ENCODE measurements at regions not wholly inside any gene's neighbourhood (a gene's known extent, or its start where the extent isn't known, plus 50 kb on each side); places are given as distances from the start of the nearest gene placed in this dataset.
A peak's percentile ranks its signal among the peaks of the same experiment; 100 is the strongest.
"Not testable (repeated sequence)": the region's sequence is repeated elsewhere in the genome, so short reads cannot be mapped to it uniquely, and the experiment has no call there.

- H3K4me1 ChIP-seq: peaks cover 51% of the 10 kb centered on the region
- H3K27me3 ChIP-seq (ENCODE audit: low read depth): no peaks in the 10 kb centered on the region
- H3K36me3 ChIP-seq: no peaks in the 10 kb centered on the region
- H3K4me3 ChIP-seq: no peak overlapping the region
- no peaks in the 10 kb centered on the region for H3K9me3 ChIP-seq (replicated peaks)
- peak; percentile 64 for TF ChIP-seq CTCF (IDR thresholded peaks at IDR 0.05; ENCODE audit: borderline replicate concordance)
- DNase-seq: no peak
- H3K27ac ChIP-seq (replicated peaks): no peak overlapping the region
- intact Hi-C loops (cut with micrococcal nuclease): no loop called here
These were observed 64.7 kb upstream of the KLF7 start for GRCh38 chr2:207230261-207231105.

GRCh38 chr2:207231106-207231865 lies 65.5 kb upstream of the KLF7 start:
- DNase-seq: no peak
- TF ChIP-seq CTCF (IDR thresholded peaks at IDR 0.05; ENCODE audit: borderline replicate concordance): no peak
- Histone ChIP-seq H3K27me3 (ENCODE audit: low read depth) (no peaks in the 10 kb centered on the region), H3K36me3 (no peaks in the 10 kb centered on the region), H3K9me3 (replicated peaks) (no peaks in the 10 kb centered on the region), H3K4me1 (peaks cover 51% of the 10 kb centered on the region), H3K27ac (replicated peaks) (no peak overlapping the region), H3K4me3 (no peak overlapping the region)
- intact Hi-C loops (cut with micrococcal nuclease): no loop called here

- TF ChIP-seq CTCF (IDR thresholded peaks at IDR 0.05; ENCODE audit: borderline replicate concordance): no peak
- Histone ChIP-seq H3K4me1 (peaks cover 51% of the 10 kb centered on the region), H3K27me3 (ENCODE audit: low read depth) (no peaks in the 10 kb centered on the region), H3K27ac (replicated peaks) (no peak overlapping the region), H3K36me3 (no peaks in the 10 kb centered on the region), H3K9me3 (replicated peaks) (no peaks in the 10 kb centered on the region), H3K4me3 (no peak overlapping the region)
- no peak for DNase-seq
- intact Hi-C loops (cut with micrococcal nuclease): no loop called here
These were observed 66.2 kb upstream of the KLF7 start for GRCh38 chr2:207231967-207232366.

GRCh38 chr2:207233141-207233540 lies 67.4 kb upstream of the KLF7 start:
- H3K9me3 ChIP-seq (replicated peaks); H3K36me3 ChIP-seq; intact Hi-C loops (cut with micrococcal nuclease); DNase-seq; H3K4me3 ChIP-seq; H3K27ac ChIP-seq (replicated peaks); H3K27me3 ChIP-seq (ENCODE audit: low read depth): not testable (repeated sequence)
- peaks cover 41% of the 10 kb centered on the region for H3K4me1 ChIP-seq

- Histone ChIP-seq H3K27me3 (ENCODE audit: low read depth) (no peaks in the 10 kb centered on the region), H3K27ac (replicated peaks) (no peak overlapping the region), H3K4me1 (peaks cover 35% of the 10 kb centered on the region), H3K36me3 (no peaks in the 10 kb centered on the region), H3K4me3 (no peak overlapping the region), H3K9me3 (replicated peaks) (no peaks in the 10 kb centered on the region)
- intact Hi-C loops (cut with micrococcal nuclease): no loop called here
- TF ChIP-seq CTCF (IDR thresholded peaks at IDR 0.05; ENCODE audit: borderline replicate concordance): no peak
- no peak for DNase-seq
These were observed 68.0 kb upstream of the KLF7 start for GRCh38 chr2:207233731-207234130.

GRCh38 chr2:207235621-207236020 lies 69.9 kb upstream of the KLF7 start:
- no peaks in the 10 kb centered on the region for H3K36me3 ChIP-seq
- no peak overlapping the region for H3K4me3 ChIP-seq
- no peak for TF ChIP-seq CTCF (IDR thresholded peaks at IDR 0.05; ENCODE audit: borderline replicate concordance)
- no peaks in the 10 kb centered on the region for H3K27me3 ChIP-seq (ENCODE audit: low read depth)
- H3K4me1 ChIP-seq: peaks cover 41% of the 10 kb centered on the region
- intact Hi-C loops (cut with micrococcal nuclease): no loop called here
- no peak for DNase-seq
- H3K9me3 ChIP-seq (replicated peaks): no peaks in the 10 kb centered on the region
- peak overlapping the region; percentile 7 for H3K27ac ChIP-seq (replicated peaks)
